ENCODE measurements at regions not wholly inside any gene's neighbourhood (a gene's known extent, or its start where the extent isn't known, plus 50 kb on each side); places are given as distances from the start of the nearest gene placed in this dataset.

DNA sequence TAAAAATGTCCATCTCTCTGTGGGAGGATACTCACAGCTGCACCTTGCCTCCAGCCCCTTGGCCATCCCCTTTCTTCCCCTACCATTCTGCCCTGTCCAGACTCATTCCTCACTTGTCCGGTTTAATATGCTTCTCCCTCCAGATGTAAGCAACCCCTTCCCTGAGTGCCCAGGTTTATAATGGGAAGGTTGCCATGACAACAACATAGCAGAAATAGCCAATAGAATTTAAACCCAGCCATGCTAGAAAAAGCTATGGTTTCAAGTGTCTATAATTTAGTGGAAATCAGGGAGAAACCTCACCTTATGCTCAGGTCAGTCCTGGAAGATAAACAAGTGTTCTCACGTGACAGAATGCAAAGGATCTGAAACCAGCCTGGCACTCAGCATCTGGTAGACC lies 196.0 kb upstream of the FZD8 start:
- TF ChIP-seq, protein P1, sequence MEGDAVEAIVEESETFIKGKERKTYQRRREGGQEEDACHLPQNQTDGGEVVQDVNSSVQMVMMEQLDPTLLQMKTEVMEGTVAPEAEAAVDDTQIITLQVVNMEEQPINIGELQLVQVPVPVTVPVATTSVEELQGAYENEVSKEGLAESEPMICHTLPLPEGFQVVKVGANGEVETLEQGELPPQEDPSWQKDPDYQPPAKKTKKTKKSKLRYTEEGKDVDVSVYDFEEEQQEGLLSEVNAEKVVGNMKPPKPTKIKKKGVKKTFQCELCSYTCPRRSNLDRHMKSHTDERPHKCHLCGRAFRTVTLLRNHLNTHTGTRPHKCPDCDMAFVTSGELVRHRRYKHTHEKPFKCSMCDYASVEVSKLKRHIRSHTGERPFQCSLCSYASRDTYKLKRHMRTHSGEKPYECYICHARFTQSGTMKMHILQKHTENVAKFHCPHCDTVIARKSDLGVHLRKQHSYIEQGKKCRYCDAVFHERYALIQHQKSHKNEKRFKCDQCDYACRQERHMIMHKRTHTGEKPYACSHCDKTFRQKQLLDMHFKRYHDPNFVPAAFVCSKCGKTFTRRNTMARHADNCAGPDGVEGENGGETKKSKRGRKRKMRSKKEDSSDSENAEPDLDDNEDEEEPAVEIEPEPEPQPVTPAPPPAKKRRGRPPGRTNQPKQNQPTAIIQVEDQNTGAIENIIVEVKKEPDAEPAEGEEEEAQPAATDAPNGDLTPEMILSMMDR (conservative IDR thresholded peaks at IDR 0.05 in 1 of 2, IDR thresholded peaks at IDR 0.05 in 1 of 2; ENCODE audit: low read depth in 1 of 2, low read length in 2 of 2), result no peak
- TF ChIP-seq EZH2 (IDR thresholded peaks at IDR 0.05; ENCODE audit: low read length, missing control alignments), result no peak

Data from fibroblast of lung (primary cell).